Progenitor cell of endocrine pancreas (in vitro differentiated cells): ENCODE measurements at regions not wholly inside any gene's neighbourhood (a gene's known extent, or its start where the extent isn't known, plus 50 kb on each side); places are given as distances from the start of the nearest gene placed in this dataset.
A peak's percentile ranks its signal among the peaks of the same experiment; 100 is the strongest.

Source experiments
- DNase-seq: peaks from one replicate; pipeline ENCODE4 v3.0.0; 2021; ENCODE audit warnings: low spot score; ENCODE audit not compliant: unreplicated experiment
- H3K27ac Mint-ChIP-seq: 2 replicates; pipeline ENCODE4 v1.8.0; 2021; ENCODE audit warnings: mild to moderate bottlenecking, moderate library complexity, mixed read lengths
- H3K27me3 Mint-ChIP-seq: 2 replicates; pipeline ENCODE4 v1.8.0; 2021; ENCODE audit warnings: mixed read lengths
- H3K36me3 Mint-ChIP-seq: 2 replicates; pipeline ENCODE4 v1.8.0; 2022; ENCODE audit warnings: mixed read lengths; ENCODE audit not compliant: insufficient read depth
- H3K4me1 Mint-ChIP-seq: 2 replicates; pipeline ENCODE4 v1.8.0; 2021; ENCODE audit warnings: low read depth, mixed read lengths
- H3K4me3 Mint-ChIP-seq: 2 replicates; pipeline ENCODE4 v1.8.0; 2021; ENCODE audit warnings: low read depth, mild to moderate bottlenecking, moderate library complexity, mixed read lengths
- H3K9me3 Mint-ChIP-seq: 2 replicates; pipeline ENCODE4 v1.8.0; 2021; ENCODE audit warnings: low read depth, mixed read lengths
- TF ChIP-seq, protein P1 (sequence below): fragments of 200-600 bp; sonication (generic); IDR thresholded peaks from one replicate; pipeline ENCODE4 v1.5.0; 2021; ENCODE audit warnings: antibody characterized with exemption, mild to moderate bottlenecking; ENCODE audit not compliant: unreplicated experiment

- no peaks in the 10 kb centered on the region for H3K36me3 Mint-ChIP-seq
- no peak overlapping the region for H3K27ac Mint-ChIP-seq
- no peak overlapping the region for H3K4me3 Mint-ChIP-seq
- peaks cover 25% of the 10 kb centered on the region for H3K4me1 Mint-ChIP-seq
- TF ChIP-seq, protein P1, sequence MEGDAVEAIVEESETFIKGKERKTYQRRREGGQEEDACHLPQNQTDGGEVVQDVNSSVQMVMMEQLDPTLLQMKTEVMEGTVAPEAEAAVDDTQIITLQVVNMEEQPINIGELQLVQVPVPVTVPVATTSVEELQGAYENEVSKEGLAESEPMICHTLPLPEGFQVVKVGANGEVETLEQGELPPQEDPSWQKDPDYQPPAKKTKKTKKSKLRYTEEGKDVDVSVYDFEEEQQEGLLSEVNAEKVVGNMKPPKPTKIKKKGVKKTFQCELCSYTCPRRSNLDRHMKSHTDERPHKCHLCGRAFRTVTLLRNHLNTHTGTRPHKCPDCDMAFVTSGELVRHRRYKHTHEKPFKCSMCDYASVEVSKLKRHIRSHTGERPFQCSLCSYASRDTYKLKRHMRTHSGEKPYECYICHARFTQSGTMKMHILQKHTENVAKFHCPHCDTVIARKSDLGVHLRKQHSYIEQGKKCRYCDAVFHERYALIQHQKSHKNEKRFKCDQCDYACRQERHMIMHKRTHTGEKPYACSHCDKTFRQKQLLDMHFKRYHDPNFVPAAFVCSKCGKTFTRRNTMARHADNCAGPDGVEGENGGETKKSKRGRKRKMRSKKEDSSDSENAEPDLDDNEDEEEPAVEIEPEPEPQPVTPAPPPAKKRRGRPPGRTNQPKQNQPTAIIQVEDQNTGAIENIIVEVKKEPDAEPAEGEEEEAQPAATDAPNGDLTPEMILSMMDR = no peak
- no peak for DNase-seq
- H3K27me3 Mint-ChIP-seq = no peaks in the 10 kb centered on the region
- H3K9me3 Mint-ChIP-seq = no peaks in the 10 kb centered on the region
These were observed 339.6 kb upstream of the ROBO2 start for GRCh38 chr3:76700323-76700722.

- no peak for DNase-seq
- Mint-ChIP-seq H3K36me3 (no peaks in the 10 kb centered on the region), H3K4me3 (no peak overlapping the region), H3K4me1 (peaks cover 21% of the 10 kb centered on the region), H3K9me3 (no peaks in the 10 kb centered on the region), H3K27me3 (no peaks in the 10 kb centered on the region), H3K27ac (no peak overlapping the region)
- TF ChIP-seq, protein P1 = no peak
These were observed 337.2 kb upstream of the ROBO2 start for GRCh38 chr3:76702676-76703075.

DNA sequence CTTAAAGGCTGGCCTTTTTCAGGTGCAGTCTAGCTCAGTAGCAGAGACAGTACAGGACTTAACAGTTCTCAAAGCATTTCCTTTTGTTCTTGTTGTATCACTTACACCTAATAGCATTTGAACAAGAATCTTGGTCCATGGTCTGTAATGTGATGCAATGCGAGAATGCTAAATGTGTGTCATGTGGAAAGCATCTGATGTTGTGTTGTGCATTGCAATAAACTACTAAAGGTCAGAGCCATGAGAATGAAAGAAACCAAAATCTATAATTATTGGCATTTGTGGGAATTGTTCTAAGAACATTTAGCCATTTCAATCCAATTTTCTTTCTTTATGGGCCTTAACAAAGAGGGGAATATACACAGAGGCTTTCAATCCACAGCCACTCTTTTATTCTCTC lies 324.5 kb upstream of the ROBO2 start:
- H3K36me3 Mint-ChIP-seq = no peaks in the 10 kb centered on the region
- peaks cover 3% of the 10 kb centered on the region for H3K9me3 Mint-ChIP-seq
- no peaks in the 10 kb centered on the region for H3K27me3 Mint-ChIP-seq

GRCh38 chr3:76723366-76723765 lies 316.5 kb upstream of the ROBO2 start:
- no peak for DNase-seq
- Mint-ChIP-seq H3K36me3 (no peaks in the 10 kb centered on the region), H3K27ac (no peak overlapping the region), H3K27me3 (no peaks in the 10 kb centered on the region), H3K9me3 (no peaks in the 10 kb centered on the region), H3K4me1 (no peaks in the 10 kb centered on the region), H3K4me3 (no peak overlapping the region)
- TF ChIP-seq, protein P1 = no peak

More for the DNA sequence above, 324.5 kb upstream of the ROBO2 start:
- H3K4me1 Mint-ChIP-seq = peaks cover 2% of the 10 kb centered on the region
- no peak overlapping the region for H3K4me3 Mint-ChIP-seq
- no peak for DNase-seq
- TF ChIP-seq, protein P1 = no peak
- no peak overlapping the region for H3K27ac Mint-ChIP-seq

GRCh38 chr3:76724075-76724474 lies 315.8 kb upstream of the ROBO2 start:
- Mint-ChIP-seq H3K4me3 (no peak overlapping the region), H3K9me3 (no peaks in the 10 kb centered on the region), H3K27ac (no peak overlapping the region), H3K4me1 (no peaks in the 10 kb centered on the region), H3K27me3 (no peaks in the 10 kb centered on the region), H3K36me3 (no peaks in the 10 kb centered on the region)
- DNase-seq = no peak
- TF ChIP-seq, protein P1 = peak; percentile 28

DNA sequence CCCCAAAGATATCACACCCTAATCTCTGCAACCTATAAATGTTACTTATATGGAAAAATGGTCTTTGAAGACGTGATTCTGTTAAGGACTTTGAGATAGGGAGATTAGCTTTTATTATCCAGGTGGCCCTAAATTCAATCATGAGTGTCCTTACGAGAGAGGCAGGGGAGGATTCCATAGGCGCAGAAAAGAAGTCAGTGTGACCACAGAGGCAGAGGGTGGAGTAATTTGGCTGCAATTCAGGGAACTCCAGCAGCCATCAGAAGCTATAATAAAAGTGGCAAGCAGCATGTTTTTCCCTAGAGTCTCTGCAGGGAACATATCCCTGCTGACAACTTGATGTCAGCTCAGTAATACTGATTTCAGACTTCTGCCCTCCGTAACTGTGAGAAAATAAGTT lies 315.2 kb upstream of the ROBO2 start:
- Mint-ChIP-seq H3K36me3 (no peaks in the 10 kb centered on the region), H3K4me3 (no peak overlapping the region), H3K4me1 (no peaks in the 10 kb centered on the region), H3K27ac (no peak overlapping the region), H3K27me3 (no peaks in the 10 kb centered on the region), H3K9me3 (no peaks in the 10 kb centered on the region)
- TF ChIP-seq, protein P1 = no peak
- DNase-seq = no peak
